ENCODE measurements at regions not wholly inside any gene's neighbourhood (a gene's known extent, or its start where the extent isn't known, plus 50 kb on each side); places are given as distances from the start of the nearest gene placed in this dataset.

DNA sequence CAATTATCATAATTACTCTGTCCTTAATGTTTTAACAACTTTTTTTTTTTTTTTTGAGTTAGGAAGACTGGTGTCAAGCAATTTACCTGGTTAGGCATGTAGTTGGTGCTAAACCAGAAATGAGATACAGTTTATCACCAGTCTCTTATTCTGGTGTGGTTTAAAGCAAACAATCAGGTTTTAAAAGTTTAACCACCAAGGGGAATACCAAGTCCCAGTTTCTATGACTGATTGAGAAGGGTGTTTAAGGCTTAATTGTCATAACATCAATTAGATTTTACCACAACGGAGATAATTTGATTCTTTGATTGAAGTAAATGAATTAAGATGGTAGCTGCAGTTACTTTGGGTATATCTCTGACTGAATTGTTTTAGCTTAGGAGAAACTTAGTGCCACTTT, 197.8 kb downstream of the TFAP2B start:
- TF ChIP-seq, protein P1, sequence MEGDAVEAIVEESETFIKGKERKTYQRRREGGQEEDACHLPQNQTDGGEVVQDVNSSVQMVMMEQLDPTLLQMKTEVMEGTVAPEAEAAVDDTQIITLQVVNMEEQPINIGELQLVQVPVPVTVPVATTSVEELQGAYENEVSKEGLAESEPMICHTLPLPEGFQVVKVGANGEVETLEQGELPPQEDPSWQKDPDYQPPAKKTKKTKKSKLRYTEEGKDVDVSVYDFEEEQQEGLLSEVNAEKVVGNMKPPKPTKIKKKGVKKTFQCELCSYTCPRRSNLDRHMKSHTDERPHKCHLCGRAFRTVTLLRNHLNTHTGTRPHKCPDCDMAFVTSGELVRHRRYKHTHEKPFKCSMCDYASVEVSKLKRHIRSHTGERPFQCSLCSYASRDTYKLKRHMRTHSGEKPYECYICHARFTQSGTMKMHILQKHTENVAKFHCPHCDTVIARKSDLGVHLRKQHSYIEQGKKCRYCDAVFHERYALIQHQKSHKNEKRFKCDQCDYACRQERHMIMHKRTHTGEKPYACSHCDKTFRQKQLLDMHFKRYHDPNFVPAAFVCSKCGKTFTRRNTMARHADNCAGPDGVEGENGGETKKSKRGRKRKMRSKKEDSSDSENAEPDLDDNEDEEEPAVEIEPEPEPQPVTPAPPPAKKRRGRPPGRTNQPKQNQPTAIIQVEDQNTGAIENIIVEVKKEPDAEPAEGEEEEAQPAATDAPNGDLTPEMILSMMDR (conservative IDR thresholded peaks at IDR 0.05 in 1 of 2, IDR thresholded peaks at IDR 0.05 in 1 of 2; ENCODE audit: low read depth in 1 of 2, low read length in 2 of 2) = no peak
- TF ChIP-seq EZH2 (IDR thresholded peaks at IDR 0.05; ENCODE audit: low read length, missing control alignments) = no peak
